ENCODE measurements at regions not wholly inside any gene's neighbourhood (a gene's known extent, or its start where the extent isn't known, plus 50 kb on each side); places are given as distances from the start of the nearest gene placed in this dataset.

- TF ChIP-seq EP300 (IDR thresholded peaks at IDR 0.05; ENCODE audit: borderline replicate concordance in 1 of 2, low read depth in 2 of 2, low read length in 2 of 2), result no peak
- no peak for TF ChIP-seq NANOG (IDR thresholded peaks at IDR 0.05; ENCODE audit: insufficient read depth, low read depth, low read length, poor library complexity, severe bottlenecking)
- no peak for TF ChIP-seq CREB1 (IDR thresholded peaks at IDR 0.05)
These were observed 96.1 kb upstream of the PROK2 start for GRCh38 chr3:71881041-71881440.

All from H1 (cell line).